GM18517 (cell line): ENCODE measurements at regions not wholly inside any gene's neighbourhood (a gene's known extent, or its start where the extent isn't known, plus 50 kb on each side); places are given as distances from the start of the nearest gene placed in this dataset.

Source experiments
- ATAC-seq: cut with Tn5 transposase; IDR thresholded peaks from one replicate; pipeline ENCODE4 v1.9.1; 2021; ENCODE audit warnings: mild to moderate bottlenecking, moderate library complexity; ENCODE audit not compliant: unreplicated experiment

GRCh38 chr11:127677660-127678425, 677.3 kb upstream of the KIRREL3 start:
- ATAC-seq = no peak

- no peak for ATAC-seq
Observed at GRCh38 chr11:127675581-127675980, 675.0 kb upstream of the KIRREL3 start.

- no peak for ATAC-seq
Observed at GRCh38 chr11:127674754-127675153, 674.2 kb upstream of the KIRREL3 start.

- no peak for ATAC-seq
Observed at GRCh38 chr11:127670374-127671119, 670.0 kb upstream of the KIRREL3 start.

- ATAC-seq = no peak
Observed at GRCh38 chr11:127656116-127656836, 655.7 kb upstream of the KIRREL3 start.

- ATAC-seq = no peak
Observed at GRCh38 chr11:127653076-127653475, 652.5 kb upstream of the KIRREL3 start.

- ATAC-seq = no peak
Observed at GRCh38 chr11:127651888-127652221, 651.3 kb upstream of the KIRREL3 start.

- no peak for ATAC-seq
Observed at GRCh38 chr11:127651175-127651887, 650.8 kb upstream of the KIRREL3 start.

GRCh38 chr11:127649958-127650357, 649.4 kb upstream of the KIRREL3 start:
- ATAC-seq = no peak

- ATAC-seq = no peak
Observed at GRCh38 chr11:127649071-127649470, 648.5 kb upstream of the KIRREL3 start.

- no peak for ATAC-seq
Observed at GRCh38 chr11:127648583-127648982, 648.0 kb upstream of the KIRREL3 start.

- no peak for ATAC-seq
Observed at GRCh38 chr11:127644366-127644765, 643.8 kb upstream of the KIRREL3 start.

GRCh38 chr11:127643268-127644058, 642.9 kb upstream of the KIRREL3 start:
- no peak for ATAC-seq

- peak; percentile 45 for ATAC-seq
Observed at GRCh38 chr11:127640561-127641451, 640.2 kb upstream of the KIRREL3 start.

GRCh38 chr11:127639916-127640315, 639.3 kb upstream of the KIRREL3 start:
- no peak for ATAC-seq

GRCh38 chr11:127632976-127633680, 632.6 kb upstream of the KIRREL3 start:
- ATAC-seq = no peak

- no peak for ATAC-seq
Observed at GRCh38 chr11:127632546-127632945, 632.0 kb upstream of the KIRREL3 start.

- ATAC-seq = no peak
Observed at GRCh38 chr11:127631974-127632373, 631.4 kb upstream of the KIRREL3 start.

- ATAC-seq = no peak
Observed at GRCh38 chr11:127629200-127629599, 628.6 kb upstream of the KIRREL3 start.
